ENCODE measurements at regions not wholly inside any gene's neighbourhood (a gene's known extent, or its start where the extent isn't known, plus 50 kb on each side); places are given as distances from the start of the nearest gene placed in this dataset.
"Not testable (repeated sequence)": the region's sequence is repeated elsewhere in the genome, so short reads cannot be mapped to it uniquely, and the experiment has no call there.

DNA sequence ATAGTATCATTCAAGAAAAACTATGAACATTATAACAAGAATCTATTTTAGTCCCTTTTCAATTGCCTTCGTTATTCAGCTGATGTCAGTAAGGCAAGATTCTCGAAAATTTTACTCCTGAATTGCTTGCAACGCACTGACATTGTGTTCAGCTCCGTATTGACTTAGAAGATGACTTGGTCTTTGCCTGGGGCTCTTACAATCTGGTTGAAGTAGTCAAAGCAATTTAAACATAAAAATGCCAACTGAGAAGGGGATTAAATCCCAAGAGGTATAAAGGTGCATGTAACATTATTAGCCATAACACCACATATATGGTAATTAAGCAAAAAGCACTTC is 507.1 kb downstream of the CENPC start:
- DNase-seq (ENCODE audit: low read depth in 2 of 2), result no peak

DNA sequence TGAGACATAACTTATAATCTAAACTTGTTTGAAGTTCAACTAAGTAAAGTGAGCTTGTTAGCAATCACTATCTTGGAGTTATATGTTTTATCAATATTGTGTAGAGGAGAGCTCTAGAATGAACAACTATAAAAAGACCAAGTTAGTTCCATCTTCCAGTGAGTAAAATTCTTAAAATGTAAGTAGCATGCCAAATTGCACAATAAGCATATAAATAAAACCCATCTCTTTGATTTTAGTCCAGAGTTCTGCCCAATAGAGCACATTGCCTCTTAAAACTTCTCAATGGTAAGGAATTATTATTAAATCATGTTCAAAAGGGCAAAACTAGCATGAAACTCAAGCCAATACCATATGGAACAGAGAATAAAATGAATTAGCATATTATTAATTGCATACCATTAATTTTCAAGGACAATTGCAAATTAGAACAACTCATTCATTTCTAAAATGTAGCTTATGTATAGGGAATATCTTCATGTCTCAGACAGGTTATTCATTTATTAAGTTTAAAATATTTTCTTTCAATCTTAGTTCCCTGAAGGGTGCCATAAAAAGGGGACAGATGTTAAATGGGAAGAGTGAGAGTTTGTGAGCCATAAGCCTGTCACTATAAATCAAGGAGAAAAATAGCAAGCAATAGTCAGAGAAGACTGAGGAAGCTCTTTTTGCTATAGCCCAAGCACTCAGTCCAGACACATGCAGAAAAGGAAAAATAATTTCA is 507.6 kb downstream of the CENPC start:
- DNase-seq (ENCODE audit: low read depth in 2 of 2), result no peak

DNA sequence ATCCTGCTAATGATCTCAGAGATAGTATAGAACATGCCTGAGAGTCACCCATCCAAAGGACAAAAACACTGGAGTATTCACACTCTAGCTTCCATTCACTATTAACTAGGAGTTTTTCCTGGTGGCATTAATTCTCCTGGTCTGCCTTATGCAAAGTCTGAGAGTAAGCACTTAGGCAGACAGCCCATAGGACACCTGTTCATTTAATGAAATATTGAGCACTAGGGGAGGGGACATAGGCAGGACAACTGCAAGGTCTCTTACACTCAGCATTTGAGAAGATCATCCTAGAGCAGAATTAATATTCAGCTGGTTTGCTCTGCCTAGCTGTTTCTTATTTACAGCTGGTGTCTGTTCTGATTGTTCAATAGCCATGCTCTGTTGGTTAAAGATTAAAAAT is 508.5 kb downstream of the CENPC start:
- no peak for DNase-seq (ENCODE audit: low read depth in 2 of 2)

DNA sequence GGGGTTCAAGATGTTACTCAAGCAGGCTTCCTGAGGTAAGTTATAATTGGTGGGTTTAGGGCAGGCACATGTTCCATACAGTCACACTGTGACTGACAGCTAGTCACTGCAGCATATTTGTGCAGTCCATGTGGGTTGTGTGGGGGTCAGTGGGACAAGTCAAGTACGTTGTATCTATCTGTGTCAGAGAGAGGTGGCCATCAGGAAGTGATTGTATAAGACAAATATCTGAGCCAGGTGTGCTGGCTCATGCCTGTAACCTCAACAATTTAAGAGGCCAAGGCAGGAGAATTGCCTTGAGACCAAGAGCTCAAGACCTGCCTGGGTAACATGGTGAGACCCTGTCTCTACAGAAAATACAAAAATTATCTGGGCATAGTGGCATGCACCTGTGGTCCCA is 509.3 kb downstream of the CENPC start:
- no peak for DNase-seq (ENCODE audit: low read depth in 2 of 2)

GRCh38 chr4:67035501-67035900 is 509.8 kb downstream of the CENPC start:
- no peak for DNase-seq (ENCODE audit: low read depth in 2 of 2)

- DNase-seq (ENCODE audit: low read depth in 2 of 2), result no peak
These were observed 514.7 kb downstream of the CENPC start for GRCh38 chr4:67030636-67031035.

- DNase-seq (ENCODE audit: low read depth in 2 of 2), result no peak
These were observed 524.9 kb downstream of the CENPC start for GRCh38 chr4:67020438-67020797.

DNA sequence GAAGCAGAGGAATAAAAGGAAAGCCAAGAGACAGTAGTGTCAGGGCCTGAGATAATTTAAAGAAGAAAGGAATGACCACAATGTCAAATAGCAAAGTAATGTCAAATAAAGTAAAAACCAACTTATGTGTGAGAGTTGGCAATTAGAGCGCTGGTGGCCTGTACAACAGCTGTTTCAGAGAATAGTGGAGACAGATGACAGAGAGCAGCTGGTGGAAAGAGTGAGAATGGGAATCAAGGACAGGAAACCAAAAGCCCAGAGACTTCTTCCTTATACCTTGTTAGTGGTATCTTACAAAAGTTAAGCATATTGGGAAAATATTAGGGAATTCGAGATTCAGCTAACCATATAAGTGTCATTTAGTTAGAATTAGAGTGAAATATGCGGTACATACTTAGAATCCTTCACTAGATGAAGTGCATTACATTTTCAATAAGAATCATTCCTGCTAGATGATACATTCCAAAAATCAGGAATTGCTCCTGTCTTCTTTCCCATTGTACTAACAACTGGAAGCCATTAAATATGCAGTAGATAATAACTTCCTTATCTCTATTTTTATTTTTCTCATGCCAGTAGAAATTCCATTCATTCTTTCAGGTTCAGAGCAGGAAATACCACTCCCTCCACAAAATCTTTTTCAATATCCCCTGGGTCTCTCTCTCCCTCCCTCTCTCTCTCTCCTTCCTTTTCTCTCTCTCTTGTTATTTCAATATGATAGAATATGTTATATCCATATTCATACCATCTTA is 525.4 kb downstream of the CENPC start:
- no peak for DNase-seq (ENCODE audit: low read depth in 2 of 2)

GRCh38 chr4:67014592-67014991 is 530.7 kb downstream of the CENPC start:
- DNase-seq (ENCODE audit: low read depth in 2 of 2), result no peak

DNA sequence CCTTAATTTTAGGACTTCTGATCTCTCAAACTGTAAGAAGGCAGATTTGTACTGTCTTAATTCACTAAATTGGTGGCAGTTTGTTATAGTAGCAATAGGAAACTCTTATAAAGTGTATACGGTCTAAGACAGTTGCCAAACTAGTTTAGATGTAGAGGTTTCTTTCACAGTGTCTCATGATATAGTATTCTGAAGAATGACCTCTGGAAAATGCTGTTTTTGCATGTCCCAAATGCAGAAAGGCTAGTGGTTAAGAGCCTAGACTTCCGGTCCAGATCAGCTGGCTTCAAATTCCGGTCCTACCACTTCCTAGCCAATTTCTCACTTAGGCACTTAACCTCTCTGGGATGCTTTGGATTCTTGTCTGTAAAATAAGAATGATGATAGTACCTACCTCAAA is 538.5 kb downstream of the CENPC start:
- DNase-seq (ENCODE audit: low read depth in 2 of 2), result no peak

DNA sequence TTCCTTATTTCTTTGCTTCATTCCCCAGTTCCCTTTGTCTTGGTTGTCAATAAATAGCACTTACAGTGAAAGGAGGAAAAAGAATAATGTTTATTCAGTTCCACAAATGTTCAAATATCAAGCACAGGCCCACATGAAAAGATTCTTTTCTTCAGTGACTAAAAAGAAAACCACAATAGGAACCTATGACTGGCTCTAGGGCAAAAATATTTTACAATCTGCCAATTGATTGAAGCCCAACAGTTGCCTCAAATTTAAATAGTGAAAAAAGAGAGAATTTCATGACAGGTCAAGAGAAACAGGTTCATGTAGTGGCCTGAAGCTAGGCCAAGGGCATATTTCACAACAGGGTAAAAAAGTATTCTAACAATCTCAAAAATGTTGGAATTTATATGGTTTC is 553.8 kb downstream of the CENPC start:
- no peak for DNase-seq (ENCODE audit: low read depth in 2 of 2)

DNA sequence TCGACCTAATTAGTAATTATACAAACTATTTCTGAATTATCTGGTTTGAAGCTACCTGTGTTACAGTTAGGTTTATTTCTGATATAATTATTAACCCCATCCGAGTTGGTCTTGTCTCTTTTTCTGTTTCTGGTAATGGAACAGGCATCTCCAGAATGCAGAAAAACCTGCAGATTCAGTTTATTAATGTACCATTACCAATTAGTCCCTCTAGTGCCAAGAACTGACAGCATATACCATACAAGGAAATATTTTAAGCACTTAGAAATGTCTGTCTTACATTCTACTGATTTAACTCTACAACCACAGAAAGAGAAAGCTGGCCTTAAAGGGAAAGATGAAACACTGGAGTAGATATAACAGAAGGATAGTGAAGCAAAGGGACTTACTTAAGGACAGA is 570.6 kb downstream of the CENPC start:
- DNase-seq (ENCODE audit: low read depth in 2 of 2), result no peak

DNA sequence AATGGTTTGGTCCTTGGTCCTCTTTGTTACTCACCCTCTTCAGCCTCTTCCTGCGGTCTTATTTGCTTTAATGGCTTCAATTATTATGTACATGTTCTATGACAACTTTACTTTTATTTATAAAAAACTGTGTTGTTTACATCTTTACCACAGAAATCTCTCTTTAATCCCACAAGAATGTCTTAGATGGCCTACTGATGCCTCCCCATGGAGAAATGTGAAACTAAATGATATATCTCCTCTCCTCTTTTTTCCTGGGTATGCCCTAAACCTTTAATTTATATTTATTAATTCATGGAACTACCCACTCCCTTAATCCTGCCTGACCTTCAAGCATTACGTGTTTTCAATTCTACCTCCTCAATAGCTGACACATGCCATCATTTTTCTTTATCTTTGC is 573.2 kb downstream of the CENPC start:
- DNase-seq (ENCODE audit: low read depth in 2 of 2), result no peak

GRCh38 chr4:66964467-66964866 is 580.8 kb downstream of the CENPC start:
- DNase-seq (ENCODE audit: low read depth in 2 of 2), result no peak

GRCh38 chr4:66963084-66963483 is 582.2 kb downstream of the CENPC start:
- no peak for DNase-seq (ENCODE audit: low read depth in 2 of 2)

GRCh38 chr4:66959207-66959606 is 586.1 kb downstream of the CENPC start:
- no peak for DNase-seq (ENCODE audit: low read depth in 2 of 2)

- no peak for DNase-seq (ENCODE audit: low read depth in 2 of 2)
These were observed 588.5 kb downstream of the CENPC start for GRCh38 chr4:66956852-66957251.

GRCh38 chr4:66956426-66956825 is 588.9 kb downstream of the CENPC start:
- no peak for DNase-seq (ENCODE audit: low read depth in 2 of 2)

- no peak for DNase-seq (ENCODE audit: low read depth in 2 of 2)
These were observed 589.5 kb downstream of the CENPC start for GRCh38 chr4:66955784-66956183.

DNA sequence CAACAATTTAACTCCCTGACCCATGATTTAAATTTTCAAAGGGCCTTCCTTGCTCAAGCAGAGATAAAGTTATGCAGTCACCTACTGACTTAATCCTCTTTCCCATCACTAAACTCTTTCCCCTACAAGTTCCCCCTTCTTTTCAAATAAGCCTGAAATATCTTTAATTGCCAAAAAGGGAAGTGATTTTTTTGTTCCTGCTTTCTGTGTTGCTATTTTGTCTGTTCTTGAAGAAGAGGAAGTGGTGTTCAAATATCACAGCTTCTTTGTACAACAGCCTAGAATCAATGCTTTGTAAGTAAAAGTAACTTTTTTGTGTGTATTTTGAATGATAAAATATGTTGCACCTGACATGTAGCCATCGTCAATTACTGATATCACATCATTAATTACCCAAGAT is 595.9 kb downstream of the CENPC start:
- DNase-seq (ENCODE audit: low read depth in 2 of 2), result no peak

GRCh38 chr4:66946761-66947160 is 598.5 kb downstream of the CENPC start:
- DNase-seq (ENCODE audit: low read depth in 2 of 2), result no peak

DNA sequence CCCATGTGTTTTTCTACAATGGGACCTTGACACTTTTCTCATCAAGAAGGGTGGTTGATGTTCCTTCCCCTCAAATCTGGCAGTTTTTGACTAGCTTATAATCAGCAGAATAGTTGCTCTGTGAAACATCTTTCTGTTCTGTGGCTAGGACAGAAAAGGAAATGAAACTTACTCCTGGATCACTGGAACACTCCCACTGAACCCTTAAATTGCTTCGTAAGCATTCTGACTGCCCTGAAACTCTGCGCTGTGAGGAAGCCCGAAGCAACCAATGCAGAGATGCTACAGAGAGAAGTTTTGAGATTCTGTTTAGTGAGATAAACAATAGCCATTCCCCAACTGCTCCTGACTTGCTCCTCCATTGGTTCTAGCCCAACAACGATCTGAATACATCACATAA is 602.2 kb downstream of the CENPC start:
- no peak for DNase-seq (ENCODE audit: low read depth in 2 of 2)

DNA sequence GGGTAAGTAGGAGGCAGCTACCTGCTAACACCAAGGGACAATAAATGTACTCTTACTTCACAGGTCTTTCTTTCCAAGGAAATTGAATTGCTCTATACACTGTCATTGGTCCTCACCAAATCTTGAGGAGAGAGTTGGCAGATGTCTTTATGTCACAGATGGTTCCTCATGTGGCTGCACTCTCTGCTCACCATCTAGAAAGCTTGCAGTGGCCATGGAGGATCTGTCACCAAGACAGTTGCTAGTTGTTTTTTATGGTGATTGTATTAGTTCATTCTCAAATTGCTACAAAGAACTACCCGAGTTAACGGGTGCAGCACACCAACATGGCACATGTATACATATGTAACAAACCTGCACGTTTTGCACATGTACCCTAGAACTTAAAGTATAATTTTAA is 613.3 kb downstream of the CENPC start:
- DNase-seq (ENCODE audit: low read depth in 2 of 2), result not testable (repeated sequence)

DNA sequence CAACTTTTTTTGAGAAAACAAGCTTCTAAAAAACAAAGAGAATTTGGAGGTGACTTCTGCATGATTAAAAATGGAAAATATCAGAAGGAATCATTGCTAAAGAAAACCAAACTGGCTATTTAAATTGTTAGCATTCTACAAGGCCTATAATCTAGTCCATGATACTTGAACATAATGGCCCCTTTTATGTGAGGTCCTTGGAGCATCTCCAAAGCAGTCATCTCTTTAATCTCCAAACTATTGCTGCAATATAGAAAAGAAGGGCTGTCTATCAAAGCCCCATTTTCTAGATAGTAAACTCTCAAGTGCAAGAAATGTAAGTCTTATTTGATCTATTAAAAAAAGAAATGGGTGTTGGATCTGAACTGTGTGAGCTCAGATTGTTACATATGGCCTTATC is 615.1 kb downstream of the CENPC start:
- DNase-seq (ENCODE audit: low read depth in 2 of 2), result no peak
